ENCODE measurements at regions not wholly inside any gene's neighbourhood (a gene's known extent, or its start where the extent isn't known, plus 50 kb on each side); places are given as distances from the start of the nearest gene placed in this dataset.

GRCh38 chr2:57558312-57558711 is 488.3 kb upstream of the VRK2 start:
- intact Hi-C loops (cut with DNase I), result no loop called here
- no peak for DNase-seq

GRCh38 chr2:57562495-57562894 is 484.1 kb upstream of the VRK2 start:
- intact Hi-C loops (cut with DNase I), result no loop called here
- no peak for DNase-seq

GRCh38 chr2:57563015-57563414 is 483.6 kb upstream of the VRK2 start:
- intact Hi-C loops (cut with DNase I), result no loop called here
- no peak for DNase-seq

- DNase-seq, result no peak
- intact Hi-C loops (cut with DNase I), result no loop called here
Measured at GRCh38 chr2:57567245-57567644, 479.4 kb upstream of the VRK2 start.

- no peak for DNase-seq
- intact Hi-C loops (cut with DNase I), result no loop called here
Measured at GRCh38 chr2:57569396-57569795, 477.2 kb upstream of the VRK2 start.

GRCh38 chr2:57570961-57571360 is 475.6 kb upstream of the VRK2 start:
- intact Hi-C loops (cut with DNase I), result no loop called here
- DNase-seq, result no peak

- intact Hi-C loops (cut with DNase I), result no loop called here
- no peak for DNase-seq
Measured at GRCh38 chr2:57575700-57576268, 470.8 kb upstream of the VRK2 start.

- intact Hi-C loops (cut with DNase I), result no loop called here
- DNase-seq, result no peak
Measured at GRCh38 chr2:57576983-57577382, 469.6 kb upstream of the VRK2 start.

- intact Hi-C loops (cut with DNase I), result no loop called here
- DNase-seq, result no peak
Measured at GRCh38 chr2:57597940-57598339, 448.7 kb upstream of the VRK2 start.

- DNase-seq, result no peak
- intact Hi-C loops (cut with DNase I), result no loop called here
Measured at GRCh38 chr2:57598551-57598950, 448.1 kb upstream of the VRK2 start.

- DNase-seq, result no peak
Measured at GRCh38 chr2:57602733-57603132, 443.9 kb upstream of the VRK2 start.

GRCh38 chr2:57614988-57615387 is 431.6 kb upstream of the VRK2 start:
- intact Hi-C loops (cut with DNase I), result no loop called here
- DNase-seq, result no peak

More at GRCh38 chr2:57602733-57603132, 443.9 kb upstream of the VRK2 start:
- intact Hi-C loops (cut with DNase I), result no loop called here

- intact Hi-C loops (cut with DNase I), result no loop called here
- DNase-seq, result no peak
Measured at GRCh38 chr2:57615855-57616556, 430.6 kb upstream of the VRK2 start.

- no peak for DNase-seq
- intact Hi-C loops (cut with DNase I), result no loop called here
Measured at GRCh38 chr2:57617318-57617717, 429.3 kb upstream of the VRK2 start.

GRCh38 chr2:57621122-57621663 is 425.4 kb upstream of the VRK2 start:
- intact Hi-C loops (cut with DNase I), result no loop called here
- no peak for DNase-seq

- intact Hi-C loops (cut with DNase I), result no loop called here
- DNase-seq, result no peak
Measured at GRCh38 chr2:57622009-57622408, 424.6 kb upstream of the VRK2 start.

- intact Hi-C loops (cut with DNase I), result no loop called here
- DNase-seq, result no peak
Measured at GRCh38 chr2:57656198-57656597, 390.4 kb upstream of the VRK2 start.

- DNase-seq, result no peak
- intact Hi-C loops (cut with DNase I), result no loop called here
Measured at GRCh38 chr2:57669570-57669969, 377.0 kb upstream of the VRK2 start.

- DNase-seq, result no peak
- intact Hi-C loops (cut with DNase I), result no loop called here
Measured at GRCh38 chr2:57674025-57674424, 372.6 kb upstream of the VRK2 start.

GRCh38 chr2:57674743-57675142 is 371.9 kb upstream of the VRK2 start:
- no peak for DNase-seq
- intact Hi-C loops (cut with DNase I), result no loop called here

GRCh38 chr2:57677296-57677695 is 369.3 kb upstream of the VRK2 start:
- intact Hi-C loops (cut with DNase I), result no loop called here
- no peak for DNase-seq
